Hepatocyte (in vitro differentiated cells): ENCODE measurements at regions not wholly inside any gene's neighbourhood (a gene's known extent, or its start where the extent isn't known, plus 50 kb on each side); places are given as distances from the start of the nearest gene placed in this dataset.
A peak's percentile ranks its signal among the peaks of the same experiment; 100 is the strongest.

ENCODE experiments used
- EZH2 ChIP-seq: fragments of 200-600 bp; sonication (generic); IDR thresholded peaks from 2 replicates; pipeline ENCODE4 v1.6.1; 2016; ENCODE audit warnings: antibody characterized with exemption, mild to moderate bottlenecking, borderline replicate concordance
- EZH2phosphoT487 ChIP-seq: fragments of 200-600 bp; sonication (generic); IDR thresholded peaks from one replicate; pipeline ENCODE4 v1.6.1; 2018; ENCODE audit warnings: antibody characterized with exemption, mild to moderate bottlenecking, low read depth, moderate library complexity; ENCODE audit not compliant: unreplicated experiment, severe bottlenecking
- TF ChIP-seq, protein P1 (sequence below): fragments of 200-600 bp; sonication (generic); IDR thresholded peaks from 2 replicates; pipeline ENCODE4 v1.5.1; 2016; ENCODE audit warnings: antibody characterized with exemption, mild to moderate bottlenecking; ENCODE audit not compliant: poor library complexity

- TF ChIP-seq, protein P1, sequence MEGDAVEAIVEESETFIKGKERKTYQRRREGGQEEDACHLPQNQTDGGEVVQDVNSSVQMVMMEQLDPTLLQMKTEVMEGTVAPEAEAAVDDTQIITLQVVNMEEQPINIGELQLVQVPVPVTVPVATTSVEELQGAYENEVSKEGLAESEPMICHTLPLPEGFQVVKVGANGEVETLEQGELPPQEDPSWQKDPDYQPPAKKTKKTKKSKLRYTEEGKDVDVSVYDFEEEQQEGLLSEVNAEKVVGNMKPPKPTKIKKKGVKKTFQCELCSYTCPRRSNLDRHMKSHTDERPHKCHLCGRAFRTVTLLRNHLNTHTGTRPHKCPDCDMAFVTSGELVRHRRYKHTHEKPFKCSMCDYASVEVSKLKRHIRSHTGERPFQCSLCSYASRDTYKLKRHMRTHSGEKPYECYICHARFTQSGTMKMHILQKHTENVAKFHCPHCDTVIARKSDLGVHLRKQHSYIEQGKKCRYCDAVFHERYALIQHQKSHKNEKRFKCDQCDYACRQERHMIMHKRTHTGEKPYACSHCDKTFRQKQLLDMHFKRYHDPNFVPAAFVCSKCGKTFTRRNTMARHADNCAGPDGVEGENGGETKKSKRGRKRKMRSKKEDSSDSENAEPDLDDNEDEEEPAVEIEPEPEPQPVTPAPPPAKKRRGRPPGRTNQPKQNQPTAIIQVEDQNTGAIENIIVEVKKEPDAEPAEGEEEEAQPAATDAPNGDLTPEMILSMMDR, result peak; percentile 33
- TF ChIP-seq EZH2phosphoT487, result no peak
- TF ChIP-seq EZH2, result no peak
Measured at GRCh38 chr1:207259391-207259790, 62.1 kb upstream of the CD55 start.
